Stimulated activated CD8-positive, alpha-beta memory T cell treated with anti-CD3 and anti-CD28 coated beads, Interleukin-7, amount 100 ng/mL, for 1 hour (primary cell): ENCODE measurements at regions not wholly inside any gene's neighbourhood (a gene's known extent, or its start where the extent isn't known, plus 50 kb on each side); places are given as distances from the start of the nearest gene placed in this dataset.

Source experiments
- DNase-seq, 2 donors: peaks; one replicate each; pipeline ENCODE4 v3.0.0-alpha.2; 2020; ENCODE audit warnings: low read depth in 2 of 2

- DNase-seq, result no peak
Observed at GRCh38 chr9:28007097-28007817, 434.0 kb upstream of the C9orf72 start.

GRCh38 chr9:28014212-28014611 lies 440.9 kb upstream of the C9orf72 start:
- DNase-seq, result no peak

- DNase-seq, result no peak
Observed at GRCh38 chr9:28024676-28025075, 451.4 kb upstream of the C9orf72 start.

- no peak for DNase-seq
Observed at GRCh38 chr9:28025186-28025585, 451.9 kb upstream of the C9orf72 start.

GRCh38 chr9:28031521-28032267 lies 458.4 kb upstream of the C9orf72 start:
- DNase-seq, result no peak

- no peak for DNase-seq
Observed at GRCh38 chr9:28032268-28032590, 458.9 kb upstream of the C9orf72 start.

GRCh38 chr9:28034242-28034641 lies 461.0 kb upstream of the C9orf72 start:
- no peak for DNase-seq

GRCh38 chr9:28037968-28038367 lies 464.7 kb upstream of the C9orf72 start:
- no peak for DNase-seq

- no peak for DNase-seq
Observed at GRCh38 chr9:28045051-28045450, 471.8 kb upstream of the C9orf72 start.

GRCh38 chr9:28050046-28050445 lies 476.8 kb upstream of the C9orf72 start:
- no peak for DNase-seq

GRCh38 chr9:28050941-28051340 lies 477.7 kb upstream of the C9orf72 start:
- DNase-seq, result no peak

GRCh38 chr9:28051559-28052503 lies 478.6 kb upstream of the C9orf72 start:
- DNase-seq, result no peak

- DNase-seq, result no peak
Observed at GRCh38 chr9:28053096-28053777, 480.0 kb upstream of the C9orf72 start.

- no peak for DNase-seq
Observed at GRCh38 chr9:28056006-28056405, 482.7 kb upstream of the C9orf72 start.

- no peak for DNase-seq
Observed at GRCh38 chr9:28056466-28056865, 483.2 kb upstream of the C9orf72 start.

- DNase-seq, result no peak
Observed at GRCh38 chr9:28059192-28059591, 485.9 kb upstream of the C9orf72 start.

- no peak for DNase-seq
Observed at GRCh38 chr9:28064241-28064815, 491.0 kb upstream of the C9orf72 start.

- DNase-seq, result no peak
Observed at GRCh38 chr9:28073270-28073669, 500.0 kb upstream of the C9orf72 start.

GRCh38 chr9:28079677-28080076 lies 506.4 kb upstream of the C9orf72 start:
- DNase-seq, result no peak

- DNase-seq, result no peak
Observed at GRCh38 chr9:28082671-28083070, 509.4 kb upstream of the C9orf72 start.

GRCh38 chr9:28086881-28087280 lies 513.6 kb upstream of the C9orf72 start:
- no peak for DNase-seq
